ENCODE measurements at regions not wholly inside any gene's neighbourhood (a gene's known extent, or its start where the extent isn't known, plus 50 kb on each side); places are given as distances from the start of the nearest gene placed in this dataset.

- no TSS peak for BruUV-seq (replicated peaks)
- in situ Hi-C loops (cut with MboI) (no loop called here), intact Hi-C loops (cut with micrococcal nuclease; ENCODE audit: unreplicated experiment) (no loop called here)
- Histone ChIP-seq H4K20me1 (ENCODE audit: control insufficient read depth, insufficient read depth) (no peaks in the 10 kb centered on the region), H3K36me3 (ENCODE audit: control insufficient read depth in 2 of 2, insufficient read depth in 2 of 2, low read length in 1 of 2) (no peaks in the 10 kb centered on the region), H2AFZ (ENCODE audit: control insufficient read depth, low read depth, low read length) (no peak overlapping the region), H3K79me2 (ENCODE audit: control insufficient read depth, insufficient read depth, low read length) (no peaks in the 10 kb centered on the region), H3K9ac (ENCODE audit: control insufficient read depth, insufficient read depth, low read length) (no peak overlapping the region), H3K4me2 (ENCODE audit: control insufficient read depth, insufficient read depth) (no peak overlapping the region), H3K4me3 (no peak overlapping the region), H3K27me3 (replicated peaks in 1 of 2; ENCODE audit: control insufficient read depth in 2 of 2, insufficient read depth in 2 of 2, low read length in 1 of 2) (no peaks in the 10 kb centered on the region), H3K27ac (ENCODE audit: control insufficient read depth, insufficient read depth) (no peak overlapping the region), H3K4me1 (ENCODE audit: control insufficient read depth, insufficient read depth, low read length) (no peaks in the 10 kb centered on the region), H3K9me3 (replicated peaks; ENCODE audit: control insufficient read depth, insufficient read depth, low read length) (no peaks in the 10 kb centered on the region)
- ChIA-PET SMC1A (ENCODE audit: uncharacterized antibody, unreplicated experiment) (no interaction called here), POLR2A (no interaction called here), RAD21 (ENCODE audit: unreplicated experiment) (no interaction called here), CTCF (no interaction called here)
- 57% methylated on average over 4 of the region's 4 CpGs for WGBS (ENCODE audit: insufficient coverage, insufficient replicate concordance, low lambda C conversion rate, missing lambda C conversion rate)
- ATAC-seq (no peak), FAIRE-seq (no peak), DNase-seq (ENCODE audit: low read depth, low spot score) (no peak)
- TF ChIP-seq BHLHE40 (IDR thresholded peaks at IDR 0.05; ENCODE audit: borderline replicate concordance in 1 of 2, low read depth in 2 of 2, low read length in 1 of 2) (no peak), POLR2AphosphoS2 (IDR thresholded peaks at IDR 0.05; ENCODE audit: low read depth, low read length) (no peak), ATF7 (IDR thresholded peaks at IDR 0.05; ENCODE audit: low read depth) (no peak), CHD1 (IDR thresholded peaks at IDR 0.05; ENCODE audit: low read depth, low read length) (no peak), GATAD2B (conservative IDR thresholded peaks at IDR 0.05; ENCODE audit: low read depth) (no peak), NR2C1 (IDR thresholded peaks at IDR 0.05) (no peak), NFYA (IDR thresholded peaks at IDR 0.05; ENCODE audit: borderline replicate concordance, low read depth, low read length) (no peak), PAX5 (IDR thresholded peaks at IDR 0.05; ENCODE audit: borderline replicate concordance, low read depth, low read length) (no peak), DPF2 (IDR thresholded peaks at IDR 0.05) (no peak), MAX (IDR thresholded peaks at IDR 0.05; ENCODE audit: low read depth, low read length) (no peak)
- TF ChIP-seq, protein P1, sequence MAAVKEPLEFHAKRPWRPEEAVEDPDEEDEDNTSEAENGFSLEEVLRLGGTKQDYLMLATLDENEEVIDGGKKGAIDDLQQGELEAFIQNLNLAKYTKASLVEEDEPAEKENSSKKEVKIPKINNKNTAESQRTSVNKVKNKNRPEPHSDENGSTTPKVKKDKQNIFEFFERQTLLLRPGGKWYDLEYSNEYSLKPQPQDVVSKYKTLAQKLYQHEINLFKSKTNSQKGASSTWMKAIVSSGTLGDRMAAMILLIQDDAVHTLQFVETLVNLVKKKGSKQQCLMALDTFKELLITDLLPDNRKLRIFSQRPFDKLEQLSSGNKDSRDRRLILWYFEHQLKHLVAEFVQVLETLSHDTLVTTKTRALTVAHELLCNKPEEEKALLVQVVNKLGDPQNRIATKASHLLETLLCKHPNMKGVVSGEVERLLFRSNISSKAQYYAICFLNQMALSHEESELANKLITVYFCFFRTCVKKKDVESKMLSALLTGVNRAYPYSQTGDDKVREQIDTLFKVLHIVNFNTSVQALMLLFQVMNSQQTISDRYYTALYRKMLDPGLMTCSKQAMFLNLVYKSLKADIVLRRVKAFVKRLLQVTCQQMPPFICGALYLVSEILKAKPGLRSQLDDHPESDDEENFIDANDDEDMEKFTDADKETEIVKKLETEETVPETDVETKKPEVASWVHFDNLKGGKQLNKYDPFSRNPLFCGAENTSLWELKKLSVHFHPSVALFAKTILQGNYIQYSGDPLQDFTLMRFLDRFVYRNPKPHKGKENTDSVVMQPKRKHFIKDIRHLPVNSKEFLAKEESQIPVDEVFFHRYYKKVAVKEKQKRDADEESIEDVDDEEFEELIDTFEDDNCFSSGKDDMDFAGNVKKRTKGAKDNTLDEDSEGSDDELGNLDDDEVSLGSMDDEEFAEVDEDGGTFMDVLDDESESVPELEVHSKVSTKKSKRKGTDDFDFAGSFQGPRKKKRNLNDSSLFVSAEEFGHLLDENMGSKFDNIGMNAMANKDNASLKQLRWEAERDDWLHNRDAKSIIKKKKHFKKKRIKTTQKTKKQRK (IDR thresholded peaks at IDR 0.05; ENCODE audit: low read depth, low read length) = no peak
Observed at GRCh38 chr7:79529214-79529880, 75.9 kb upstream of the MAGI2 start.
